Ishikawa (cell line): ENCODE measurements at regions not wholly inside any gene's neighbourhood (a gene's known extent, or its start where the extent isn't known, plus 50 kb on each side); places are given as distances from the start of the nearest gene placed in this dataset.

Experiments used
- CEBPB ChIP-seq: IDR thresholded peaks from 2 replicates; pipeline ENCODE4 v1.6.1; 2012
- CREB1 ChIP-seq: IDR thresholded peaks from 2 replicates; pipeline ENCODE4 v1.6.1; 2012; ENCODE audit warnings: low read depth
- EGR1 ChIP-seq: IDR thresholded peaks from 2 replicates; pipeline ENCODE4 v1.6.1; 2012
- EP300 ChIP-seq: IDR thresholded peaks from 2 replicates; pipeline ENCODE4 v1.6.1; 2012; ENCODE audit warnings: borderline replicate concordance
- FOXM1 ChIP-seq: IDR thresholded peaks from 2 replicates; pipeline ENCODE4 v1.6.1; 2012; ENCODE audit warnings: low read depth, borderline replicate concordance
- MAX ChIP-seq: IDR thresholded peaks from 2 replicates; pipeline ENCODE4 v1.6.1; 2012
- NFIC ChIP-seq: IDR thresholded peaks from 2 replicates; pipeline ENCODE4 v1.6.1; 2012
- RAD21 ChIP-seq: IDR thresholded peaks from 2 replicates; pipeline ENCODE4 v1.6.1; 2012; ENCODE audit warnings: low read depth
- REST ChIP-seq: IDR thresholded peaks from 2 replicates; pipeline ENCODE4 v1.6.1; 2012; ENCODE audit warnings: low read depth, mild to moderate bottlenecking
- TAF1 ChIP-seq: IDR thresholded peaks from 2 replicates; pipeline ENCODE4 v1.6.1; 2012; ENCODE audit warnings: low read depth, mild to moderate bottlenecking
- TCF12 ChIP-seq: IDR thresholded peaks from 2 replicates; pipeline ENCODE4 v1.6.1; 2012; ENCODE audit warnings: low read depth
- TEAD4 ChIP-seq: IDR thresholded peaks from 2 replicates; pipeline ENCODE4 v1.6.1; 2012
- USF1 ChIP-seq: IDR thresholded peaks from 2 replicates; pipeline ENCODE4 v1.6.1; 2012
- YY1 ChIP-seq: IDR thresholded peaks from 2 replicates; pipeline ENCODE4 v1.6.1; 2012; ENCODE audit warnings: low read depth
- ZBTB7A ChIP-seq: IDR thresholded peaks from 2 replicates; pipeline ENCODE4 v1.6.1; 2012; ENCODE audit warnings: low read depth

- TF ChIP-seq TCF12 (no peak), NFIC (no peak), TEAD4 (no peak), ZBTB7A (no peak), TAF1 (no peak), RAD21 (no peak), YY1 (no peak), CREB1 (no peak)
Measured at GRCh38 chr5:117863586-117864296, 1124.6 kb downstream of the DTWD2 start.

GRCh38 chr5:117860550-117860949, 1127.8 kb downstream of the DTWD2 start:
- TF ChIP-seq CEBPB (no peak), EGR1 (no peak), YY1 (no peak), CREB1 (no peak), RAD21 (no peak), FOXM1 (no peak), MAX (no peak), EP300 (no peak), ZBTB7A (no peak), USF1 (no peak), TAF1 (no peak), TEAD4 (no peak), TCF12 (no peak)

- no peak for TF ChIP-seq EGR1
- no peak for TF ChIP-seq EP300
- no peak for TF ChIP-seq FOXM1
- TF ChIP-seq TEAD4: no peak
- no peak for TF ChIP-seq CEBPB
- TF ChIP-seq MAX: no peak
- TF ChIP-seq RAD21: no peak
- no peak for TF ChIP-seq USF1
Measured at GRCh38 chr5:117859176-117859575, 1129.2 kb downstream of the DTWD2 start.

- TF ChIP-seq CEBPB: no peak
- TF ChIP-seq FOXM1: no peak
- TF ChIP-seq RAD21: no peak
- no peak for TF ChIP-seq YY1
- TF ChIP-seq EGR1: no peak
- no peak for TF ChIP-seq TCF12
- TF ChIP-seq ZBTB7A: no peak
- TF ChIP-seq REST: no peak
- no peak for TF ChIP-seq NFIC
- no peak for TF ChIP-seq USF1
- no peak for TF ChIP-seq TEAD4
- TF ChIP-seq TAF1: no peak
- TF ChIP-seq MAX: no peak
Measured at GRCh38 chr5:117856713-117857112, 1131.6 kb downstream of the DTWD2 start.

GRCh38 chr5:117837786-117838185, 1150.6 kb downstream of the DTWD2 start:
- TF ChIP-seq CEBPB: no peak
- TF ChIP-seq USF1: no peak
- no peak for TF ChIP-seq YY1
- TF ChIP-seq CREB1: no peak
- TF ChIP-seq TCF12: no peak
- TF ChIP-seq EP300: no peak
- no peak for TF ChIP-seq NFIC
- TF ChIP-seq RAD21: no peak
- TF ChIP-seq MAX: no peak
- TF ChIP-seq ZBTB7A: no peak
- no peak for TF ChIP-seq TAF1
- no peak for TF ChIP-seq TEAD4
- no peak for TF ChIP-seq REST
- TF ChIP-seq EGR1: no peak
- no peak for TF ChIP-seq FOXM1
